ENCODE measurements at regions not wholly inside any gene's neighbourhood (a gene's known extent, or its start where the extent isn't known, plus 50 kb on each side); places are given as distances from the start of the nearest gene placed in this dataset.

DNA sequence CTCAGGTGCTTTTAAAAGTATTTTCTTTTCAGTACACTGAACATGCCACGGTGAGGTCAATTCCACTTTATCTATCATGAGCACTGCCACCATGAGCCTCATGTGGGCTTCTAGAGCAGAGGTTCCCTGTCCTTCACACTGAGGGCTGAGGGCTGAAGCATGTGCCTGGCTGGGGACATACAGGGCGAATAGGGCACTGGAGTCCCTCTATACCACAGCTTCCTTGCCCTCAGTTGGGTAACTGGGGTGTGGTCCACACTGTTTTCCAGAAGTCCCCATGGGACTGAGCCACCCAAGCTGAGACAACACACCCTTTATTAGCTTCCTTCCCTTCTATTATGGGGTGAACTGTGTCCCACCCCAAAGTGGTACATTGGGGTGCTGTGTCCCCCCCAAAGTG, 172.2 kb upstream of the ID2 start:
- TF ChIP-seq EGR1 (IDR thresholded peaks at IDR 0.05): no peak
- TF ChIP-seq YY1 (IDR thresholded peaks at IDR 0.05; ENCODE audit: low read depth): no peak
- TF ChIP-seq ZBTB7A (IDR thresholded peaks at IDR 0.05; ENCODE audit: low read depth): no peak
- no peak for TF ChIP-seq NFIC (IDR thresholded peaks at IDR 0.05)
- no peak for TF ChIP-seq CEBPB (IDR thresholded peaks at IDR 0.05)
- TF ChIP-seq RAD21 (IDR thresholded peaks at IDR 0.05; ENCODE audit: low read depth): no peak
- no peak for TF ChIP-seq FOXM1 (IDR thresholded peaks at IDR 0.05; ENCODE audit: borderline replicate concordance, low read depth)
- no peak for TF ChIP-seq CREB1 (IDR thresholded peaks at IDR 0.05; ENCODE audit: low read depth)
- no peak for TF ChIP-seq TCF12 (IDR thresholded peaks at IDR 0.05; ENCODE audit: low read depth)
- TF ChIP-seq, protein P1, sequence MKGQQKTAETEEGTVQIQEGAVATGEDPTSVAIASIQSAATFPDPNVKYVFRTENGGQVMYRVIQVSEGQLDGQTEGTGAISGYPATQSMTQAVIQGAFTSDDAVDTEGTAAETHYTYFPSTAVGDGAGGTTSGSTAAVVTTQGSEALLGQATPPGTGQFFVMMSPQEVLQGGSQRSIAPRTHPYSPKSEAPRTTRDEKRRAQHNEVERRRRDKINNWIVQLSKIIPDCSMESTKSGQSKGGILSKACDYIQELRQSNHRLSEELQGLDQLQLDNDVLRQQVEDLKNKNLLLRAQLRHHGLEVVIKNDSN (IDR thresholded peaks at IDR 0.05): no peak
- TF ChIP-seq, protein P2, sequence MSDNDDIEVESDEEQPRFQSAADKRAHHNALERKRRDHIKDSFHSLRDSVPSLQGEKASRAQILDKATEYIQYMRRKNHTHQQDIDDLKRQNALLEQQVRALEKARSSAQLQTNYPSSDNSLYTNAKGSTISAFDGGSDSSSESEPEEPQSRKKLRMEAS (IDR thresholded peaks at IDR 0.05): no peak
- TF ChIP-seq TAF1 (IDR thresholded peaks at IDR 0.05; ENCODE audit: low read depth): no peak
- TF ChIP-seq EP300 (IDR thresholded peaks at IDR 0.05; ENCODE audit: borderline replicate concordance): no peak
- no peak for TF ChIP-seq TEAD4 (IDR thresholded peaks at IDR 0.05)
- TF ChIP-seq, protein P3, sequence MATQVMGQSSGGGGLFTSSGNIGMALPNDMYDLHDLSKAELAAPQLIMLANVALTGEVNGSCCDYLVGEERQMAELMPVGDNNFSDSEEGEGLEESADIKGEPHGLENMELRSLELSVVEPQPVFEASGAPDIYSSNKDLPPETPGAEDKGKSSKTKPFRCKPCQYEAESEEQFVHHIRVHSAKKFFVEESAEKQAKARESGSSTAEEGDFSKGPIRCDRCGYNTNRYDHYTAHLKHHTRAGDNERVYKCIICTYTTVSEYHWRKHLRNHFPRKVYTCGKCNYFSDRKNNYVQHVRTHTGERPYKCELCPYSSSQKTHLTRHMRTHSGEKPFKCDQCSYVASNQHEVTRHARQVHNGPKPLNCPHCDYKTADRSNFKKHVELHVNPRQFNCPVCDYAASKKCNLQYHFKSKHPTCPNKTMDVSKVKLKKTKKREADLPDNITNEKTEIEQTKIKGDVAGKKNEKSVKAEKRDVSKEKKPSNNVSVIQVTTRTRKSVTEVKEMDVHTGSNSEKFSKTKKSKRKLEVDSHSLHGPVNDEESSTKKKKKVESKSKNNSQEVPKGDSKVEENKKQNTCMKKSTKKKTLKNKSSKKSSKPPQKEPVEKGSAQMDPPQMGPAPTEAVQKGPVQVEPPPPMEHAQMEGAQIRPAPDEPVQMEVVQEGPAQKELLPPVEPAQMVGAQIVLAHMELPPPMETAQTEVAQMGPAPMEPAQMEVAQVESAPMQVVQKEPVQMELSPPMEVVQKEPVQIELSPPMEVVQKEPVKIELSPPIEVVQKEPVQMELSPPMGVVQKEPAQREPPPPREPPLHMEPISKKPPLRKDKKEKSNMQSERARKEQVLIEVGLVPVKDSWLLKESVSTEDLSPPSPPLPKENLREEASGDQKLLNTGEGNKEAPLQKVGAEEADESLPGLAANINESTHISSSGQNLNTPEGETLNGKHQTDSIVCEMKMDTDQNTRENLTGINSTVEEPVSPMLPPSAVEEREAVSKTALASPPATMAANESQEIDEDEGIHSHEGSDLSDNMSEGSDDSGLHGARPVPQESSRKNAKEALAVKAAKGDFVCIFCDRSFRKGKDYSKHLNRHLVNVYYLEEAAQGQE (IDR thresholded peaks at IDR 0.05; ENCODE audit: low read depth): no peak

DNA sequence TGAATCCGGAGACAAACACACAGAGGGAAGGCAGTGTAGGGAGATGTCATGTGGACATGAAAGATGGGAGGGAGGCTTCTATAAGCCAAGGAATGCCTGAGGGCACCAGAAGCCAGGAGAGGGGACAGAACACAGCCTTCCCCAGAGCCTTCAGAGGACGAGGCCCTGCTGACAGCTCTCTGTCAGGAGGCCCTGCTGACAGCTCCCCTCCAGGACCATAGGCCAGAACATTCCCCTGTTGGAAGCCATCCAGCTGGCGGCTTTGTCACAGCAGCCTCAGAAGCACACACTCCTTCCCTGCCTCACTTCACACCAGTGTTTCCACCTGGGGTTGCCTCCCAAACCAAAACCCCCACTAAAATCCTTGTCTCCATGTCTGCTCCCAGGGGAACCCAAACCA, 171.3 kb upstream of the ID2 start:
- TF ChIP-seq, protein P2 (IDR thresholded peaks at IDR 0.05): no peak
- TF ChIP-seq, protein P1 (IDR thresholded peaks at IDR 0.05): no peak
- no peak for TF ChIP-seq FOXM1 (IDR thresholded peaks at IDR 0.05; ENCODE audit: borderline replicate concordance, low read depth)

DNA sequence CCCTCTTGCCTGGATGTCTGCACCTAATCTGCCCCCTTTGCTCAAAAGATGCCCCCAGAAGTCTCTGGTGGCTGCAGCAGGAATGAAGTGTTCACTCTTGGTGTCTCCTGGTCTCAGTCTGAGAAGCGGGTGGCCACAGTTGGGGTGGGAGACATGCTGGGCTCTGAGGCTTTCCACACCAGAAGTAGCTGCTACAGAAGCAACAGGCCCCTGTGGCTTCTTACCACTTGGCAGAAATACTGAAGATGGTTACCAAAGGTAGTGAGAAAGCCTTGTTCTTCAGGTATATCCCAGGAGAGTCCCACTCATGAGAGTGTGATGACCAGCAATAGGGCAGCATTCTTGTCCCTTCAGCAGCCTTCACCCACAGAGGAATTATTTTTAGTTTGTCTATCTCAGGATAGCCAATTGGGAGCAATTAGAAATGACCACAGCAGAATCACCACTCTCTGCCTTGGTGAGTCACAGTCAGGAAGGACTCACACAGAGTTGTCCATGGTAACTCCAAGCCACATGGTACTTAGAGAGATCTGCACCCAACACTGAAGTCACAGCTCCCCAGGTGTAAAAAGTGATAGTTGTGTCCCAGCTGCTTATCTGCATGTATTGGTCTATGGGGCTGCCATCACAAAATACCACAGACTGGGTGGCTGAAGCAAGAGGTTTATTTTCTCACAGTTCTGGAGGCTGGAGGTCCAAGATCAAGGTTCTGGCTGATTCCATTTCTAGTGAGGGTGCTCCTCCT, 169.8 kb upstream of the ID2 start:
- TF ChIP-seq TEAD4 (IDR thresholded peaks at IDR 0.05) (no peak), TAF1 (IDR thresholded peaks at IDR 0.05; ENCODE audit: low read depth) (no peak), RAD21 (IDR thresholded peaks at IDR 0.05; ENCODE audit: low read depth) (no peak), FOXM1 (IDR thresholded peaks at IDR 0.05; ENCODE audit: borderline replicate concordance, low read depth) (no peak), EP300 (IDR thresholded peaks at IDR 0.05; ENCODE audit: borderline replicate concordance) (no peak), NFIC (IDR thresholded peaks at IDR 0.05) (no peak), CEBPB (IDR thresholded peaks at IDR 0.05) (no peak), EGR1 (IDR thresholded peaks at IDR 0.05) (no peak), ZBTB7A (IDR thresholded peaks at IDR 0.05; ENCODE audit: low read depth) (no peak), YY1 (IDR thresholded peaks at IDR 0.05; ENCODE audit: low read depth) (no peak)
- TF ChIP-seq, protein P3 (IDR thresholded peaks at IDR 0.05; ENCODE audit: low read depth): no peak
- TF ChIP-seq, protein P1 (IDR thresholded peaks at IDR 0.05): no peak
- TF ChIP-seq, protein P2 (IDR thresholded peaks at IDR 0.05): no peak

DNA sequence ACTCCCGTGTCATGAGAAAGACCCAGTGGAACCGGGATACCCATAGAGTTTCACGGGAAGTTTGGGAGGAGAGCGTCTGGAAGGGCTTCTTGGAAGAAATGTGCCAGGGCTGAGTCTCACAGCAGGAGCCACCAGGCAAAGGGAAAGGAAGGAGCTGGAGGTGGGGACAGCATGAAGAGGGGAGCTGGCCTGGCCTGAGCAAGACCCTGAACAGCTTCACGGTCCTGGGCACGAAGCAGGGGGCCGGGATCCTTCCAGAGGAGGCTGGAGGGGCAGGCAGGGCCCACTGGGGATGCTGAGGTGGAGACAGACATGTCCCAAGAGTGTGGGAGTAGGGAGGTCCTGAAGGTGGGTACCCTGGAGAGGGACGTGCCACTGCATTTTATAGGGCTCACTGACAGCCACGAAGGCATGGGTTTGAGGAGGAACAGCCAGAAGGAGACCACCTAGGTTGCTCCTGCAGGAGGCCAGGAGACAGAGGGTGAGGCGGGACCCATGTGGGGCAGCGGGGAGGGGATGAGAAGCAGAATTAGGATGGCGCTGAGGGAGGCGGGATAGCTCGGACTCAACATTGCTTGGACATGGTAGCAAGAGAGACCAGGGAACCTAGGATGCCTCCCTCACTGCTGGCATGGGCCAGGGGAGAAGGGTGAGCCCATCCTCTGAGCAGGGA, 168.1 kb upstream of the ID2 start:
- TF ChIP-seq TAF1 (IDR thresholded peaks at IDR 0.05; ENCODE audit: low read depth) (no peak), EGR1 (IDR thresholded peaks at IDR 0.05) (no peak), RAD21 (IDR thresholded peaks at IDR 0.05; ENCODE audit: low read depth) (no peak), NFIC (IDR thresholded peaks at IDR 0.05) (no peak), TCF12 (IDR thresholded peaks at IDR 0.05; ENCODE audit: low read depth) (no peak), YY1 (IDR thresholded peaks at IDR 0.05; ENCODE audit: low read depth) (no peak), TEAD4 (IDR thresholded peaks at IDR 0.05) (no peak), CEBPB (IDR thresholded peaks at IDR 0.05) (no peak), FOXM1 (IDR thresholded peaks at IDR 0.05; ENCODE audit: borderline replicate concordance, low read depth) (no peak), CREB1 (IDR thresholded peaks at IDR 0.05; ENCODE audit: low read depth) (no peak), ZBTB7A (IDR thresholded peaks at IDR 0.05; ENCODE audit: low read depth) (no peak), EP300 (IDR thresholded peaks at IDR 0.05; ENCODE audit: borderline replicate concordance) (no peak)
- TF ChIP-seq, protein P1 (IDR thresholded peaks at IDR 0.05): no peak
- TF ChIP-seq, protein P2 (IDR thresholded peaks at IDR 0.05): no peak
- TF ChIP-seq, protein P3 (IDR thresholded peaks at IDR 0.05; ENCODE audit: low read depth): no peak
